DMS153 treated with DMSO at 0.1 percent for 48 hours (cell line): ENCODE measurements at regions not wholly inside any gene's neighbourhood (a gene's known extent, or its start where the extent isn't known, plus 50 kb on each side); places are given as distances from the start of the nearest gene placed in this dataset.

ENCODE experiments used
- DNase-seq: peaks from one replicate; lab custom pipeline; 2025; ENCODE audit not compliant: unreplicated experiment; lab: John Stamatoyannopoulos, UW

DNA sequence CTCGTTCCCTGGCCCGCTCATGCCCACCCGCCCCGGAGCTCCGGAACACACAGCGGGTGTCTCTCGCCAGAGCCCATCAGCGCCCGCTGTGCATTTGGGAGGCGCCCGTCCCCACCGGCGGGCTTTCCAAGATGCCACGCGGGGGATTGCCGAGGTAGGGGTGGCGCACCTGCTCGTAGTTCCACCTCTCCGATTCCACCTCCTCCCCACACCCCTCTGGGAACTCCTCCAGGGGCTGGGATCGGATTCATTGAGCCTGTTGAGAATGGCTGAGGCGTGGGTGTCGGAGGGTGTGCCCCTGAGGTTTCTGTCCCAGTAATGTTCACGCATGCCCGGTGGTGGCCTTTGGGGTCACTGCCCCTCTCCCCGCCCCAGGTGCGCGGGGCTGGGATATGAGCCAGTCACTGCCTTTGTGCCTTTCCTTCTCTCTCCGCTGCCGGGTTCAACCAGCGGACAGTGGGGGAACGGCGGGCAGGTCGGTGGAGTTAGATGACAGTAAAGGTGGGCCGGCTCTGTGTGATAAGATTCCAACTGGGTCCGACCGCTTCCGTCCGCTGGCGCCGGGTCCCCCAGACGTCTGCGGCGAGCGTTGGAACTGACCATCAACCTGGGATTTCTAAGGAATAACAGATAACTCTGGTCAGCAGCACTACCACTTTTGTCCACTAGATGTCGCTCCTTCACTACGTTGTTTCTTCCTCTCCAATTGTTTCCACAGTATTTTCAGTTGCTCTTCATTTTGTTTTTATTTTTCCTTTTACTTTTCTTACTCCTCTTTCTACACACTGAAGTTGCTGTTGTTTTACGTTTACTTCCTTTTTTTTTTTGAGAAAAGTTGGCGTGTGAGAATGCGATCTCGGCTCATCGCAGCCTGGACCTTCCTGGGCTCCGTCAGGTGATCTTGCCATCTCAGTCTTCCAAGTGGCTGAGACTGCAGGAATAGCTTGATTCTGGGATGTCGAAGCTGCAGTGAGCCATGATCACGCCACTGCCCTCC lies 178.1 kb upstream of the ALG10B start:
- DNase-seq = peak; percentile 63

DNA sequence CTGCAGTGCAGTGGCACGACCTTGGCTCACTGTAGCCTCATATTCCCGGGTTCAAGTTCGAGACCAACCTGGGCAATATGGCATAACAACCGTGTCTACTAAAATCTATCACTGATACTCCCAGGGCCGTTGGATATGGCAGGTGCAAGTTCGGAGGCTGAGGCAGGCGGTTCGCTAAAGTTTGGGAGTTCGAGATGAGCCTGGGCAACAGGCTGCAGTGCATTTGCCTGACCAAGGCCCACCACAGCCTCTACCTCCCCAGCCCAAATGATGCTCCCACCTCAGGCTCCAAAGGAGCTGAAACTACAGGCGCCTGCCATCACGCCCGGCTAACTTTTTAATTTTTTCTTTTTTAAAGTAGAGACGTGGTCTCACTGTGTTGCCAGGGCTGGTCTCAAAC lies 177.1 kb upstream of the ALG10B start:
- DNase-seq = no peak

DNA sequence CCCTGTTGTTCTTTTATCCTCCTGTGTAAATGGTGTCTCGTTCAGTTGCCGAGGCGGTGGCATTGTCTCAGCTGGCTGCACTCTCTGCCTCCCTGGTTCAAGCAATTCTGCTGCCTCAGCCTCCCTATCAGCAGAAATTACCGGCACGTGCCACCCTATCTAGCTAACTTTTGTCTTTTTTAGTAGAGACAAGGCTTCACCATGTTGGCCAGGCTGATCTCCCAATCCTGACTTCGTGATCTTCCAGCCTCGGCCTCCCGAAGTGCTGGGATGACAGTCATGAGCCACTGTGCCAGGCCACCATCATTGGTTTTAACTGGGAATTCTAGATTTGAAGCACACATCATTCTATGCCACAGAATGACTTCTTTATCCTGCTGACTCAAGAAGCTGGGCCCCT lies 175.3 kb upstream of the ALG10B start:
- no peak for DNase-seq

DNA sequence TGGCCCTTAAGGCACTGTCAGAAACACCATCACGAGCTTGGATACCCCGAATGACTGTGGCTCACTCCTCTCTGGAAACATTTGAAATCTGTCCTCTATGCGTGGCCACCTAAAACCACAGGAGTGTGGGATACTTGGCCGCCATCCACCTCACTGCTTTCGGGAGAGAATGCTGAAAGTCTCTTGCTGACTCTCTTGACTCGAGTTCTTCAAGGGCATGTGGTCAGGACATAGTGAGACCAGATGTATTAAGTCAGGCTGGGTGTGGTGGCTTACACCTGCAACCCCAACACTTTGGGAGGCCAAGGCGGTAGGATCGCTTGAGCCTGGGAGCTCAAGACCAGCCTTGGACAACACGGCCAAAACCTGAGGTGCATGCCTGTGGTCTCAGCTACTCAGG lies 174.7 kb upstream of the ALG10B start:
- DNase-seq = no peak

DNA sequence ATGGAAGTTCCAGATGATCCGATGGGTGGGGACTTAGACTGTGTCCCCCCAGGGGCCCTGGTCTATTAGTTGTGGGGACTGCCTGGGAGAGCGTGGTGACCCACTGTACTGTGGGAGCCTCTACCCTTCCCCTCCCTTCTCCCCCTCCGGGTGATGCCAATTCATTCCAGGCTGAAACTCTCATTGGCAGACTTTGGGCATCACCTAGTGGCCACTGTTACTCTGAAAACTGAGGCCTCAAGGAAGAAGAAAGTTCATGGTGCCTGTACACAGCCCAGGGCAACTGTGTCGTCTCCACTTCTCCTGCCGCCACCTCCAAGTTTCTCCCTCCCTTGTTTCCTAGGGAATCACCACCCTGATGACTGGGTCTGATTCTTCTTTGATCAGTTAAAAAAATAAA lies 173.6 kb upstream of the ALG10B start:
- DNase-seq = no peak

DNA sequence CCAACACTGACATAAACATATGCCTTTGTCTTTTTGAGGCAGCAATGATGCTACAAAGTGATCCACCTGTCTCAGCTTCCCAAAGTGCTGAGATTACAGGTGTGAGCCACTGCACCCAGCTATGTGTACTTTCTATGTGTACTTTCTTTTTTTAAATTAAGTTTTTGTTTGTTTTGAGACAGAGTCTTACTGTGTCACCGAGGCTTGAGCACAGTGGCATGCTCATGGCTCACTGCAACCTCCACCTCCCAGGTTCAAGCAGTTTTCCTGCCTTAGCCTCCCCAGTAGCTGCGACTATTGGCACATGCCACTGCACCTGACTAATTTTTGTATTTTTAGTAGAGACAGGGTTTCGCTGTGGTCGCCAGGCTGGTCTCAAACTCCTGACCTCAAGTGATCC lies 172.5 kb upstream of the ALG10B start:
- DNase-seq = no peak

DNA sequence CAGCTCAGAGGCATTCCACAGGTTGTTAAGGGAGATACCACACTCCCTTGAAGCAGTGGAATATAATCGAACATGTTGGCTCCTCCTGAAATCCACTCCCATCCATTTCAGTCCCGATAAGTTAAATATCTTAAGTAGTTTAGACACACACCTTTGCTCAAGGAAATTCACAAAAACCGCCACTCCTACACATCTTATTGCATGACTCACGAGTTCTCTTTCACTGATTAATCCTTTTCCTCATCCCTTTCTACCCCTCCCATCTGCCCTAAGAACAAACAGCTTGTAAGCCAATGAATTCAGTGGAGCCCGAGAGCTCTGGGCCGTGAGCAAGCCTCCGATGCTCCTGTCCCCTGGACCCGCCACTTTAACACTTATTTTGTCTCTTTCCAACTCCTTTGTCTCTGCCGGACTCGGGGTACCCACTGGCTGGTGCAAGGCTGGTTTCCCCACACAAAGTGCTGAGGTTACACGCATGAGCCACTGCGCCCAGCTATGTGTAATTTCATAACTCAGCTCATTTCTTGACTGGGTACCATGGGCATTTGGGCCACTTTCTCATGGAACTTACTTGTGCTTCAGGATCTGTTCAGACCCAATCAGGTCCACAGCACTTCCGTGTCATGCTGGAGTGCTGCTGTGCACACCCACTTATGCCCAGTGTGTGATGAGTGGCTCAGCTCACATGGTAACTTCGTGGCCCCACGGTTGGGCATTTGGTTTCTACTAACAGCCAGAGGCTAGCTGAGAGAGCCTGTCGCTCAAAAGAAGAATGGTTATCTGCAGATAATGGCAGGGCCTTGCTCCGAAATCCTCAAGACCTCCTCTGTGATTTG lies 171.8 kb upstream of the ALG10B start:
- DNase-seq = no peak

DNA sequence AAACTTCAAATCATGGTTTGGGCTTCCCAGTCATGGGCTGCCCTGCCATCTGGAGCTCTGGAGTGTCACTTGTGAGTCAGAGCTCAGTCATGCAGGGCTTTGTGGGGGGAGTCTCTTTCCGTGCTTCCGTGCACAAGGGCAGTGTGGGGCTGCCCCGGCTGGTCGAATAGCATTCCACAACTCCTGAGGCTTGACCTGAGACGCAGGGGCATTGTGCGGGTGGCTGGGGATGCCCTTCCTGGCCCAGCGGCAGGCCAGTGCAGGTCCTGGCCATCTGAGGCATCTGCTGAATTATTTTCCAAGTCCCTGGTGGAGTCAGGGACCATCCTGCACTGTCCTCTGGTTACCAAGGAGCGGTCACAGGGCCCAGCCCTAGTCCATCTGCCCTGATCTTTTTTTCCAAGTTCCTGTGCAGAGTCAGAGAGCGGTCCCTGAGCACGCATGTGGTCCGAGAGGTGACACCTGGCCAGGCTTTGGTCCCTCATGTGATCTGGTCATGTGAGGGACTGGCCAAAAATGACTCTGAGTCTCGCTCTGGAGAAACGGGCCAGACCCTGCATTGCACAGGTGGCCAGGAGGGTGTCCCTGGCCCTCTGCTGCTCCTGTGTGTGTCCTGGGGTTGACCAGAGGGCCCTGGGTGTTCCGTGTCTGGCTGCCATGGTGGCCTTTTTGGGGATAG lies 167.0 kb upstream of the ALG10B start:
- no peak for DNase-seq

DNA sequence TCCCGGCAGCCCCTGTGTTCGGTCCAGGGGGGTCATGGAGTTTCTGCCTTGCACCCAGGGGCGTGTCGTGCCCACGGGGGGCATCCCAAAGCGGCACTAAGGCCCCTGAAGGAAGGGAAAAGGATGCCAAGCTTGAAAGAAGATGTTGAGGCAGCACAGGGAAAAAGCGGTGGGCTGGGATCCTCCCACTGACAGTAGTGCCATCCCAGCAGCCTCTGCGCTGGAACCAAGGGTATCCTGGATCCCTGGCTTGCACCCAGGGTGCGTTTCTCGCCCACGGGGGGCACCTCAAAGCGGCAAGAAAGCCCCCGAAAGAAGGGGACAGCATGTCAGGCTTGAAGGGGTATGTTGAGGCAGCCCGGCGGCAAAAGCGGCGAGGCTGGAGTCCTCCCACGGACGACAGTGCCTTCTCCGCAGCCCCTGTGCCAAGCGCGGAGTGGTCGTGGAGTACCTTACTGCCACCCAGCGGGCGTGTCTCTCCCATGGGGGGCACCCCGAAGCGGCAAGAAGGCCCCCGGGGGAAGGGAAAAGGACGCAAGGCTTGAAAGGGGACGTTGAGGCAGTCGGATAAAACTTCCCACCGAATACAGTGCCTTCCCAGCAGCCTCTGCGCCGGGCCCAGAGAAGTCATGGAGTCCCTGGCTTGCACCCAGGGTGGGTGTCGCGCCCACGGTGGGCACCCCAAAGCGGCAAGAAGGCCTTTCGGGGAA lies 164.4 kb upstream of the ALG10B start:
- DNase-seq = no peak

DNA sequence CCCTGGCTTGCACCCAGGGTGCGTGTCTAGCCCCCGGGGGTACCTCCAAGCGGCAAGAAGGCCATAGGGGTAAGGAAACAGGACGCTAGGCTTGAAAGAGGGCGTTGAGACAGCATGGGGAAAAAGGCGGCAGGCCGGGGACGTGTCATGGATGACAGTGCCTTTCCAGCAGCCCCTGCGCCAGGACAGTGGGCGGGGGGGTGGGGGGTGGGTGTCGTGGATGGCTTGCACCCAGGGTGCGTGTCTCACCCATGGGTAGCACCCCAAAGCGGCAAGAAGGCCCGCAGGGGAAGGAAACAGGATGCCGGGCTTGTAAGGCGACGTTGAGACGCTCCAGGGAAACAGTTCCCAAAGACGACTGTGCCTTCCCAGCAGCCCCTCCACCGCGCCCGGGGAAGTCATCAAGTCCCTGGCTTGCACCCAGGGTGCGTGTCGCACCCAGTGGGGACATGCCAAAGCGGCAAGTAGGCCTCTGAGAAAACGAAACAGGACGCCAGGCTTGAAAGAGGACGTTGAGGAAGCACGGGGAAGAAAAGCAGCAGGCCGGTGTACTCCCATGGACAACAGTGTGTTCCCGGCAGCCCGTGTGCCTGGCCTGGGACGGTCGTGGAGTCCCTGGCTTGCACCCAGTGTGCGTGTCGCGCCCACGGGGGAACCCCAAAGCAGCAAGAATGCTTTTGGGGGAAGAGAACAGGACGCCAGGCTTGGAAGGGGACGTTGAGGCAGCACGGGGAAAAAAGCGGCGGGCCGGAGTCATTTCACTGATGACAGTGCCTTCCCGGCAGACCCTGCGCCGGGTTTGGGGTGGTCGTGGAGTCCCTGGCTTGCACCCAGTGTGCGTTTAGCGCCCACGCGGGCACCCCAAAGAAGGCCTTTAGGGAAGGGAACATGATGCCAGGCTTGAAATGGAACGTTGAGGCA lies 163.5 kb upstream of the ALG10B start:
- DNase-seq = no peak

DNA sequence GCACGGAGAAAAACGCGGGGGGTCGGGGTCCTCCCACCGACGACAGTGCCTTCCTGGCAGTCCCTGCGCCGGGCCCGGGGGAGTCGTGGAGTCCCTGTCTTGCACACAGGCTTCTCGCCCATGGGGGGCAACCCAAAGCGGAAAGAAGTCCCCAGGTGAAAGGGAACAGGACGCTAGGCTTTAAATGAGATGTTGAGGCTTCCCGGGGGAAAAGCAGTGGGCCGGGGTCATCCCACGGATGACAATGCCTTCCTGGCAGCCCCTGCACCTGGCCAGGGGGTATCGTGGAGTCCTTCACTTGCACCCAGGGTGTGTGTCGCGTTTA lies 162.9 kb upstream of the ALG10B start:
- DNase-seq = no peak

DNA sequence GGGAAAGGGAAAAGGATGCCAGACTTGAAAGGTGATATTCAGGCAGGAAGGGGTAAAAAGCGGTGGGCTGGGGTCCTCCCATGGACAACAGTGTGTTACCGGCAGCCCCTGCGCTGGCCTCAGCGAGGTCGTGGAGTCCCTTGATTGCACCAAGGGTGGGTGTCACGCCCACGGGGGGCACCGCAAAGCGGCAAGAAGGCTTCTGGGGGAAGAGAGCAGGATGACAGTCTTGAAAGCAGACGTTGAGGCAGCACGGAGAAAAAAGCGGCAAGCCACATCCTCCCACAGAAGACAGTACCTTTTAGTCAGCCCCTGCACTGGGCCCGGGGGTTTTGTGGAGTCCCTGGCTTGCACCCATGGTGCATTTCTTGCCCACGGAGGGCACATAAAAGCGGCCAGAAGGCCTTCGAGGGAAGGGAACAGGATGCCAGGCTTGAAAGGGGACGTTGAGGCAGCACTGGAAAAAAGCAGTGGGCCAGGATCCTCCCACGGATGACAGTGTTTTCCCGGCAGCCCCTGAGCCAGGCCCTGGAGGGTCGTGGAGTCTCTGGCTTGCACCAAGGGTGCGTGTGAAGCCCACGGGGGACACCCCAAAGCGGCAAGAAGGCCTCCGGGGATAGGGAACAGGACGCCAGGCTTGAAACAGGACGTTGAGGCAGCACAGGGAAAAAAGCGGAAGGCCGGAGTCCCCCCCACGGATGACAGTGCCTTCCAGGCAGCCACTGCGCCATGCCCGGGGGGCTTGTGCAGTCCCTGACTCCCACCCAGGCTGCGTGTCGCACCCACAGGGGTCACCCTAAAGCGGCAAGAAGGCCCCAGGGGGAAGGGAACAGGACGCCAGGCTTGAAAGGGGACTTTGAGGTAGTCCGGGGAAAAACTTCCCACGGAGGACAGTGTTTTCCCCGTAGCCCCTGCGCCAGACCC lies 162.2 kb upstream of the ALG10B start:
- DNase-seq = no peak

DNA sequence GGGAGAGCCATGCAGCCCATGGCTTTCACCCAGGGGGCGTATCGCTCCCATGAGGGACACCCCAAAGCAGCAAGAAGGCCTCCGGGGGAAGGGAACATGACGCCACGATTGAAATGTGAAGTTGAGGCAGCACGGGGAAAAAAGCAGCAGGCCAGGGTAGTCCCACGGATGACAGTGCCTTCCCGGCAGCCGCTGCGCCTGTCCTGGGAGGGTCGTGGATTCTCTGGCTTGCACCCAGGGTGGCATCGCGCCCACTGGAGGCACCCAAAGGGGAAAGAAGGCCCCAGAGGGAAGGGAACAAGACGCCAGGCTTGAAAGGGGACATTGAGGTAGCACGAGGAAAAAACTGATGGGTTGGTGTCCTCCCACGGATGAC lies 161.6 kb upstream of the ALG10B start:
- no peak for DNase-seq

DNA sequence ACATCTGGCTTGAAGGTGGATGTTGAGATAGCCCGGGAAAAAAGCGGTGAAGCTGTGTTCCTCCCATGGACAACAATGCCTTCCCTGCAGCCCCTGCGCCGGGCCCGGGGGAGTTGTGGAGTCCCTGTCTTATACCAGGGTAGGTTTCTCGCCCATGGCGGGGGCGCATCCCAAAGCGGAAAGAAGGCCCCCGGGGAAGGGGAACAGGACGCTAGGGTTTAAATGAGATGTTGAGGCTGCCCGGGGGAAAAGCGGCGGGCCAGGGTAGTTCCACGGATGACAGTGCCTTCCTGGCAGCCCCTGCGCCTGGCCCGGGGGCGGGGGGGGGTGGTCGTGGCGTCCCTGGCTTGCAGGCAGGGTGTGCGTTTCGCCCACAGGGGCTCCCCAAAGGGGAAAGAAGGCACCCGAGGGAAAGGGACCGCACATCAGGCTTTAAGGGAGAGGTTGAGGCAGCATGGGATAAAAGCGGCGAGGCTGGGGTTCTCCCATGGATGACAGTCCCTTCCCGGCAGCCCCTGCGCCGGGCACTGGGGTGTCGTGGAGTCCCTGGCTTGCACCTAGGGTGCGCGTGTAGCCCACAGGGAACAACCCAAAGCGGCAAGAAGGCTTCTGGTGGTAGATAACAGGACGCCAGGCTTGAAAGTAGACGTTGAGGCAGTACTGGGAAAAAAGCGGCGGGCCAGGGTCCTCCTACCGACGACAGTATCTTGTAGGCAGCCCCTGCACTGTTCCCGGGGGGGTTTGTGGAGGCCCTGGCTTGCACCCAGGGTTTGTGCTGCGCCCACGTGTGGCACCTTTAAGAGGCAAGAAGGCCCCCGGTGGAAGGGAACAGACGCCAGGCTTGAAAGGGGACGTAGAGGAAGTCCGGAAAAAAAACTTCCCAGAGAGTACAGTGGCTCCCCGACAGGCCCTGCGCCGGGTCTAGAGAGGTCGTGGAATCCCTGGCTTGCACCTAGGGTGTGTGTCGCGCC lies 160.8 kb upstream of the ALG10B start:
- no peak for DNase-seq

DNA sequence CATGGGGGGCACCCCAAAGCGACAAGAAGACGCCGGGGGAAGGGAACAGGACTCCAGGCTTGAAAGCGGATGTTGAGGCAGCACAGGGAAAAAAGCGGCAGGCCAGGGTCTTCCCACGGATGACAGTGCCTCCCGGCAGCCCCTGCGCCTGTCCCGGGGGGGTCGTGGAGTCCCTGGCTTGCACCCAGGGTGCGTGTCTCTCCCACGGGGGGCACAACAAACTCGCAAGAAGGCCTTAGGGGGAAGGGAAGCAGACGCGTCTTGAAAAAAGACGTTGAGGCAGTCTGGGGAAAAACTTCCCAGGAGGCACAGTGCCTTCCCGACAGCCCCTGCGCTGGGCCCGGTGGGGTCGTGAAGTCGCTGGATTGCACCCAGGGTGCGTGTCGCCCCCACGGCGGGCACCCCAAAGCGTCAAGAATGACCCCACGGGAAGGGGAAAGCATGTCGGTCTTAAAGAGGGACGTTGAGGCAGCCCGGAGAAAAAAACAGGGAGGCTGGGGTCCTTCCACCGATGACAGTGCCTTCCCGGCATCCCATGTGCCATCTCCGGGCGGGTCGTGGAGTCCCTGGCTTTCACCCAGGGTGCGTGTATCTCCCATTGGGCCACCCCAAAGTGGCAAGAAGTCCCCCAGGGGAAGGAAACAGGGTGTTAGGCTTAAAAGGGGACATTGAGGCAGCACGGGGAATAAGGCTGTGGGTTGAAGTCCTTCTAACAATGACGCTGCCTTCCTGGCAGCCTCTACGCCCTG lies 159.9 kb upstream of the ALG10B start:
- no peak for DNase-seq

DNA sequence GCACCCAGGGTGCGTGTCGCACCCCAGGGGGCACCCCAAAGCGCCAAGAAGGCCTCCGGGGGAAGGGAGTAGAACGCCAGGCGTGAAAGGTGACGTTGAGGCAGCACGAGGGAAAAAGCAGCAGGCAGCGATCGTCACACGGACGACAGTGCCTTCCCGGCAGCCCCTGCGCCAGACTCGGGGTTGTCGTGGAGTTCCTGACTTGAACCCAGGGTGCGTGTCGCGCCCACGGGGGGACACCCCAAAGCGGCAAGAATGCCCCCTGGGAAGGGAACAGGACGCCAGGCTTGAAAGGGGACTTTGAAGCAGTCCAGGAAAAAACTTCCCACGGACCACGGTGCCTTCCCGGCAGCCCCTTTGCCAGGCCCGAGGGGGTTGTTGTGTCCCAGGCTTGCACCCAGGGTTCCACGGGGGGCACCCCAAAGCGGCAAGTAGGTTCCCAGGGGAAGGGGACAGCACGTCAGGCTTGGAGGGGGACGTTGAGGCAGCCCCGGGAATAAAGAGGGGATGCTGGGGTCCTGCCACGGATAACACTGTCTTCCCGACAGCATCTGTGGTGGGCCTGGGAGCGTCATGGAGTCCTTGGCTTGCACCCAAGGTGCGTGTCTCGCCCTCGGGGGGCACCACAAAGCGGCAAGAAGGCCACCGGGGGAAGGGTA lies 159.2 kb upstream of the ALG10B start:
- no peak for DNase-seq
